ENCODE measurements at regions not wholly inside any gene's neighbourhood (a gene's known extent, or its start where the extent isn't known, plus 50 kb on each side); places are given as distances from the start of the nearest gene placed in this dataset.

DNA sequence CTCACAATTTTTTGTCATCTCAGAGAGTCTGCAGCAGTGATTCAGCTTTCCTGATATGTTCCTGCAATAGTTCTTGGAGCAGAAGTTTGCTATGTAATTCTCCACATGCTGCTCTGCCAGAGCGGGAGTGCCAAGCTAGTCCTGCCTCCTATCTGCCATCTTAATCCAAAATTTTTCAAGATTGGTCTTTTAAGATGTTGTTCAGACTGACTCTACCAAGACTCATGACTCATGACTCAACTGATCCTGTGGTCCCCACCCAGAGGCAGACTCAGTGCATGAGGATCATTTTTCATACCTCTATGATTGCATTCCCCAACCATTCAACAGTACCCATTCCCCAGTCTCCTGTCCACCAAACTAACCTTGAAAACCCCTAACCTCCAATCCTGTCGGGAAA, 470.8 kb downstream of the INHBA start:
- WGBS, 3 donors, result 88 to 91% (median 89%) methylated on average over 2 of the region's 2 CpGs
- Histone ChIP-seq H3K27me3 (ENCODE audit: control insufficient read depth in 3 of 3, insufficient read depth in 3 of 3, low read length in 3 of 3) (no peaks in the 10 kb centered on the region), H3K27ac (ENCODE audit: low read depth in 1 of 3, low read length in 2 of 3) (no peak overlapping the region), H3K36me3 (ENCODE audit: control insufficient read depth in 3 of 3, insufficient read depth in 2 of 3, low read depth in 1 of 3, low read length in 3 of 3) (no peaks in the 10 kb centered on the region), H3K4me3 (ENCODE audit: low read depth in 1 of 3, low read length in 3 of 3) (no peak overlapping the region), H3K4me1 (ENCODE audit: control insufficient read depth in 3 of 3, insufficient read depth in 2 of 3, low read depth in 1 of 3, low read length in 2 of 3) (no peaks in the 10 kb centered on the region), H3K9me3 (ENCODE audit: control insufficient read depth in 2 of 2, insufficient read depth in 1 of 2, low read depth in 1 of 2, low read length in 1 of 2) (peaks cover 0 to 9% of the 10 kb centered on the region in 2 donors)
- DNase-seq (no peak), FAIRE-seq (no peak)

GRCh38 chr7:41224063-41224763, 478.7 kb downstream of the INHBA start:
- Histone ChIP-seq H3K4me3 (ENCODE audit: low read depth in 1 of 3, low read length in 3 of 3) (no peak overlapping the region), H3K27ac (ENCODE audit: low read depth in 1 of 3, low read length in 2 of 3) (no peak overlapping the region), H3K27me3 (ENCODE audit: control insufficient read depth in 3 of 3, insufficient read depth in 3 of 3, low read length in 3 of 3) (no peaks in the 10 kb centered on the region), H3K36me3 (ENCODE audit: control insufficient read depth in 3 of 3, insufficient read depth in 2 of 3, low read depth in 1 of 3, low read length in 3 of 3) (no peaks in the 10 kb centered on the region), H3K9me3 (ENCODE audit: control insufficient read depth in 2 of 2, insufficient read depth in 1 of 2, low read depth in 1 of 2, low read length in 1 of 2) (no peaks in the 10 kb centered on the region), H3K4me1 (ENCODE audit: control insufficient read depth in 3 of 3, insufficient read depth in 2 of 3, low read depth in 1 of 3, low read length in 2 of 3) (no peaks in the 10 kb centered on the region)
- WGBS, 3 donors, result 66 to 82% (median 71%) methylated on average over 6 of the region's 6 CpGs
- DNase-seq (no peak), FAIRE-seq (no peak)

DNA sequence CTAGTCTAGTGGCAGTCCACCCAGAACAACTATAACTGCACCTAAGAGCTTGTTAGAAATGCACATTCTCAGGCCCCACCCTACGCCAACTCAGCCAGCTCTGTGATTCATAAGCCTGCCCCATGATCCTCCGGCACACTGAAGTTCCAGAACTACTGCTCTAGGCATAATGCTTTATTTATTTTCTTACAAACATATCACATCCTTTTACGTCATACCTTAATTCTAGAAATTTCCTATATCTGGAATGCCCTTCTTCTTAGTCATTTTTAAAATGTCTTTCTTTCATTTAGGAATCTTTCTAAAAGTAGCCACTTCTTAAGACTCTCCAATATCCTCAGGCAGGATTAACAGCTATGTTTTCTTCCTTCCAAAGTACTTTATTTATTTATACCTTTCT, 480.1 kb downstream of the INHBA start:
- FAIRE-seq, result no peak
- Histone ChIP-seq H3K36me3 (ENCODE audit: control insufficient read depth in 3 of 3, insufficient read depth in 2 of 3, low read depth in 1 of 3, low read length in 3 of 3) (no peaks in the 10 kb centered on the region), H3K4me3 (ENCODE audit: low read depth in 1 of 3, low read length in 3 of 3) (no peak overlapping the region), H3K9me3 (ENCODE audit: control insufficient read depth in 2 of 2, insufficient read depth in 1 of 2, low read depth in 1 of 2, low read length in 1 of 2) (no peaks in the 10 kb centered on the region), H3K27ac (ENCODE audit: low read depth in 1 of 3, low read length in 2 of 3) (no peak overlapping the region), H3K27me3 (ENCODE audit: control insufficient read depth in 3 of 3, insufficient read depth in 3 of 3, low read length in 3 of 3) (no peaks in the 10 kb centered on the region), H3K4me1 (ENCODE audit: control insufficient read depth in 3 of 3, insufficient read depth in 2 of 3, low read depth in 1 of 3, low read length in 2 of 3) (no peaks in the 10 kb centered on the region)
- no peak for DNase-seq
- WGBS, 3 donors, result 84 to 94% (median 85%) methylated on average over 3 of the region's 3 CpGs

DNA sequence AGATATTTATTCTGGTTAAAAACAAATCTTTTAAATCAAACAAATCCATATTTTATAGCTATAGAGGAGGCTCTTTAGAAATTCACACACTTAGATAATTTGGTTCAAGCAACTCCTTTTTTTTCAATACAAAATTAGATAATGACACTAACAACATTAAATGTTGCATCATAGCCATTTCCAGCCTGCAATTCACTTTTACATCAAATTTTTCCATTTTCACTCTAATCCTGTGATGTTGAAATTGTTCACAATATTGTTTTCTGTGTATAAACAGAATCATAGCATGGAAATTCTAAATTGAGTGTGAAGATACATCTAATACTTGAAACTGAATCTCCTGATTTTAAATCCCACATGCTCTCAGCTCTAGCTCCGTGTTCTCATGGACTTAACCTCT, 482.6 kb downstream of the INHBA start:
- Histone ChIP-seq H3K36me3 (ENCODE audit: control insufficient read depth in 3 of 3, insufficient read depth in 2 of 3, low read depth in 1 of 3, low read length in 3 of 3) (no peaks in the 10 kb centered on the region), H3K4me1 (ENCODE audit: control insufficient read depth in 3 of 3, insufficient read depth in 2 of 3, low read depth in 1 of 3, low read length in 2 of 3) (no peaks in the 10 kb centered on the region), H3K4me3 (ENCODE audit: low read depth in 1 of 3, low read length in 3 of 3) (no peak overlapping the region), H3K27me3 (ENCODE audit: control insufficient read depth in 3 of 3, insufficient read depth in 3 of 3, low read length in 3 of 3) (no peaks in the 10 kb centered on the region), H3K27ac (ENCODE audit: low read depth in 1 of 3, low read length in 2 of 3) (no peak overlapping the region), H3K9me3 (ENCODE audit: control insufficient read depth in 2 of 2, insufficient read depth in 1 of 2, low read depth in 1 of 2, low read length in 1 of 2) (no peaks in the 10 kb centered on the region)
- no peak for DNase-seq
- 42 to 68% (median 57%) methylated on average over 1 of the region's 1 CpG for WGBS, 3 donors
- no peak for FAIRE-seq

- no peak overlapping the region for H3K4me3 ChIP-seq (ENCODE audit: low read depth in 1 of 3, low read length in 3 of 3)
- no peaks in the 10 kb centered on the region for H3K4me1 ChIP-seq (ENCODE audit: control insufficient read depth in 3 of 3, insufficient read depth in 2 of 3, low read depth in 1 of 3, low read length in 2 of 3)
- no peak for FAIRE-seq
- no peaks in the 10 kb centered on the region for H3K27me3 ChIP-seq (ENCODE audit: control insufficient read depth in 3 of 3, insufficient read depth in 3 of 3, low read length in 3 of 3)
- 33 to 48% (median 37%) methylated on average over 2 of the region's 2 CpGs for WGBS, 3 donors
- H3K27ac ChIP-seq (ENCODE audit: low read depth in 1 of 3, low read length in 2 of 3), result no peak overlapping the region
- H3K36me3 ChIP-seq (ENCODE audit: control insufficient read depth in 3 of 3, insufficient read depth in 2 of 3, low read depth in 1 of 3, low read length in 3 of 3), result no peaks in the 10 kb centered on the region
- no peaks in the 10 kb centered on the region for H3K9me3 ChIP-seq (ENCODE audit: control insufficient read depth in 2 of 2, insufficient read depth in 1 of 2, low read depth in 1 of 2, low read length in 1 of 2)
- no peak for DNase-seq
Measured at GRCh38 chr7:41219276-41219675, 483.6 kb downstream of the INHBA start.

DNA sequence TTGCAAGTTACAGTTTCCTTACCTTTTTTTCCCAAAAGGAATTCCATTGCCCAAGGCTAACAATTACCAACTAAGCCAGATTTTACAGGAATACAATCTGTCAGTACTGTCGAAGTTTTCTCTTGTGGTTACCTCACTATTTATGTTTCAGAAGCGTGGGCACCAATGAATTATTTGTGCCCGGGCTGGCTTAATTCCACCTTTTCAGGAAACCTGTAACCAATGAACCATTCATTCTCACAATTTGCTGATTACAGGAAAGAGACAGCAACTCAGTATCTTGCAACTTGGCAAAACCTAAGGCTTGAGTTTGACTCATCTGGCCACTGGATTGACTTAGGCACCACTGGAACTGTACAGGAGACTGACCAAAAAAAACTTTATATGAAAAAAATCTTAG, 485.6 kb downstream of the INHBA start:
- DNase-seq (no peak), FAIRE-seq (no peak)
- WGBS, 3 donors, result 63 to 77% (median 68%) methylated on average over 3 of the region's 3 CpGs
- Histone ChIP-seq H3K36me3 (ENCODE audit: control insufficient read depth in 3 of 3, insufficient read depth in 2 of 3, low read depth in 1 of 3, low read length in 3 of 3) (no peaks in the 10 kb centered on the region), H3K4me3 (ENCODE audit: low read depth in 1 of 3, low read length in 3 of 3) (no peak overlapping the region), H3K27me3 (ENCODE audit: control insufficient read depth in 3 of 3, insufficient read depth in 3 of 3, low read length in 3 of 3) (no peaks in the 10 kb centered on the region), H3K9me3 (ENCODE audit: control insufficient read depth in 2 of 2, insufficient read depth in 1 of 2, low read depth in 1 of 2, low read length in 1 of 2) (no peaks in the 10 kb centered on the region), H3K27ac (ENCODE audit: low read depth in 1 of 3, low read length in 2 of 3) (no peak overlapping the region), H3K4me1 (ENCODE audit: control insufficient read depth in 3 of 3, insufficient read depth in 2 of 3, low read depth in 1 of 3, low read length in 2 of 3) (no peaks in the 10 kb centered on the region)

GRCh38 chr7:41207141-41207540, 495.7 kb downstream of the INHBA start:
- no peaks in the 10 kb centered on the region for H3K27me3 ChIP-seq (ENCODE audit: control insufficient read depth in 3 of 3, insufficient read depth in 3 of 3, low read length in 3 of 3)
- H3K9me3 ChIP-seq (ENCODE audit: control insufficient read depth in 2 of 2, insufficient read depth in 1 of 2, low read depth in 1 of 2, low read length in 1 of 2), result no peaks in the 10 kb centered on the region
- H3K4me1 ChIP-seq (ENCODE audit: control insufficient read depth in 3 of 3, insufficient read depth in 2 of 3, low read depth in 1 of 3, low read length in 2 of 3), result no peaks in the 10 kb centered on the region
- WGBS, 3 donors, result 77 to 81% (median 80%) methylated on average over 9 of the region's 9 CpGs
- no peak overlapping the region for H3K27ac ChIP-seq (ENCODE audit: low read depth in 1 of 3, low read length in 2 of 3)
- H3K4me3 ChIP-seq (ENCODE audit: low read depth in 1 of 3, low read length in 3 of 3), result no peak overlapping the region
- DNase-seq, result no peak
- no peaks in the 10 kb centered on the region for H3K36me3 ChIP-seq (ENCODE audit: control insufficient read depth in 3 of 3, insufficient read depth in 2 of 3, low read depth in 1 of 3, low read length in 3 of 3)
- FAIRE-seq, result no peak

DNA sequence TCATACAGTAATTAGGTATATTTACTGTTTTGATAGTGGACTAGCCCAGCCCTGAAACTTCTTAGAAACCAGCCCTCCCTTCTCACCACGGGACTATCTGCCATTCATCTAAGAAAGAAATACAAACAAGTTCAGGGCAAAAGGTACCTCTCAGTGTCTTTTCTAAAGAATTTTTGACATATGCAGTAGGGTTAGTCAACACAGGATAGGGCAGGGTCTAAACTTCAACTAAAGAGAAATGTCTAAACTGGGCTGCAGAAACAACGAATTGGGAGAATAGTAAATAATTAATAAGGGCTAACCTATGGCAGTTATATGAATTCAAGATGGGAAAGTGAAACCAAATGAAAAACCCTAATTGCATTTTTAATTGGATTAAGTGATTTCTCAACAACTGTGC, 496.6 kb downstream of the INHBA start:
- no peak overlapping the region for H3K4me3 ChIP-seq (ENCODE audit: low read depth in 1 of 3, low read length in 3 of 3)
- FAIRE-seq, result no peak

GRCh38 chr7:41205600-41205999, 497.3 kb downstream of the INHBA start:
- DNase-seq, result no peak
- WGBS, 3 donors, result 39 to 63% (median 59%) methylated on average over 2 of the region's 2 CpGs
- no peak overlapping the region for H3K27ac ChIP-seq (ENCODE audit: low read depth in 1 of 3, low read length in 2 of 3)
- H3K27me3 ChIP-seq (ENCODE audit: control insufficient read depth in 3 of 3, insufficient read depth in 3 of 3, low read length in 3 of 3), result no peaks in the 10 kb centered on the region
- no peaks in the 10 kb centered on the region for H3K4me1 ChIP-seq (ENCODE audit: control insufficient read depth in 3 of 3, insufficient read depth in 2 of 3, low read depth in 1 of 3, low read length in 2 of 3)
- H3K4me3 ChIP-seq (ENCODE audit: low read depth in 1 of 3, low read length in 3 of 3), result no peak overlapping the region
- H3K9me3 ChIP-seq (ENCODE audit: control insufficient read depth in 2 of 2, insufficient read depth in 1 of 2, low read depth in 1 of 2, low read length in 1 of 2), result no peaks in the 10 kb centered on the region
- no peaks in the 10 kb centered on the region for H3K36me3 ChIP-seq (ENCODE audit: control insufficient read depth in 3 of 3, insufficient read depth in 2 of 3, low read depth in 1 of 3, low read length in 3 of 3)
- FAIRE-seq, result no peak

More for the DNA sequence above, 496.6 kb downstream of the INHBA start:
- no peak for DNase-seq
- H3K36me3 ChIP-seq (ENCODE audit: control insufficient read depth in 3 of 3, insufficient read depth in 2 of 3, low read depth in 1 of 3, low read length in 3 of 3), result no peaks in the 10 kb centered on the region
- 9 to 44% (median 10%) methylated on average over 2 of the region's 2 CpGs for WGBS, 3 donors
- H3K27ac ChIP-seq (ENCODE audit: low read depth in 1 of 3, low read length in 2 of 3), result no peak overlapping the region
- H3K4me1 ChIP-seq (ENCODE audit: control insufficient read depth in 3 of 3, insufficient read depth in 2 of 3, low read depth in 1 of 3, low read length in 2 of 3), result no peaks in the 10 kb centered on the region
- no peaks in the 10 kb centered on the region for H3K27me3 ChIP-seq (ENCODE audit: control insufficient read depth in 3 of 3, insufficient read depth in 3 of 3, low read length in 3 of 3)
- H3K9me3 ChIP-seq (ENCODE audit: control insufficient read depth in 2 of 2, insufficient read depth in 1 of 2, low read depth in 1 of 2, low read length in 1 of 2), result no peaks in the 10 kb centered on the region
